ENCODE measurements at regions not wholly inside any gene's neighbourhood (a gene's known extent, or its start where the extent isn't known, plus 50 kb on each side); places are given as distances from the start of the nearest gene placed in this dataset.

GRCh38 chr3:4228295-4228694 is 74.9 kb upstream of the SETMAR start:
- no peak for ATAC-seq (ENCODE audit: low read depth)
- Histone ChIP-seq H3K4me3 (ENCODE audit: severe bottlenecking) (no peak overlapping the region), H3K4me1 (ENCODE audit: insufficient read depth, poor library complexity, severe bottlenecking) (no peaks in the 10 kb centered on the region), H3K27ac (ENCODE audit: poor library complexity, severe bottlenecking) (no peak overlapping the region), H3K27me3 (ENCODE audit: insufficient read depth, poor library complexity, severe bottlenecking) (no peaks in the 10 kb centered on the region), H3K36me3 (ENCODE audit: low read depth) (no peaks in the 10 kb centered on the region), H3K9me3 (ENCODE audit: severe bottlenecking) (no peaks in the 10 kb centered on the region)
- no peak for DNase-seq (ENCODE audit: low spot score)
- TF ChIP-seq, protein P1, sequence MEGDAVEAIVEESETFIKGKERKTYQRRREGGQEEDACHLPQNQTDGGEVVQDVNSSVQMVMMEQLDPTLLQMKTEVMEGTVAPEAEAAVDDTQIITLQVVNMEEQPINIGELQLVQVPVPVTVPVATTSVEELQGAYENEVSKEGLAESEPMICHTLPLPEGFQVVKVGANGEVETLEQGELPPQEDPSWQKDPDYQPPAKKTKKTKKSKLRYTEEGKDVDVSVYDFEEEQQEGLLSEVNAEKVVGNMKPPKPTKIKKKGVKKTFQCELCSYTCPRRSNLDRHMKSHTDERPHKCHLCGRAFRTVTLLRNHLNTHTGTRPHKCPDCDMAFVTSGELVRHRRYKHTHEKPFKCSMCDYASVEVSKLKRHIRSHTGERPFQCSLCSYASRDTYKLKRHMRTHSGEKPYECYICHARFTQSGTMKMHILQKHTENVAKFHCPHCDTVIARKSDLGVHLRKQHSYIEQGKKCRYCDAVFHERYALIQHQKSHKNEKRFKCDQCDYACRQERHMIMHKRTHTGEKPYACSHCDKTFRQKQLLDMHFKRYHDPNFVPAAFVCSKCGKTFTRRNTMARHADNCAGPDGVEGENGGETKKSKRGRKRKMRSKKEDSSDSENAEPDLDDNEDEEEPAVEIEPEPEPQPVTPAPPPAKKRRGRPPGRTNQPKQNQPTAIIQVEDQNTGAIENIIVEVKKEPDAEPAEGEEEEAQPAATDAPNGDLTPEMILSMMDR (IDR thresholded peaks at IDR 0.05; ENCODE audit: poor library complexity, severe bottlenecking), result no peak

GRCh38 chr3:4231041-4231440 is 72.1 kb upstream of the SETMAR start:
- TF ChIP-seq, protein P1 (IDR thresholded peaks at IDR 0.05; ENCODE audit: poor library complexity, severe bottlenecking), result no peak
- Histone ChIP-seq H3K4me3 (ENCODE audit: severe bottlenecking) (no peak overlapping the region), H3K27me3 (ENCODE audit: insufficient read depth, poor library complexity, severe bottlenecking) (no peaks in the 10 kb centered on the region), H3K36me3 (ENCODE audit: low read depth) (no peaks in the 10 kb centered on the region), H3K9me3 (ENCODE audit: severe bottlenecking) (no peaks in the 10 kb centered on the region), H3K27ac (ENCODE audit: poor library complexity, severe bottlenecking) (no peak overlapping the region), H3K4me1 (ENCODE audit: insufficient read depth, poor library complexity, severe bottlenecking) (no peaks in the 10 kb centered on the region)
- ATAC-seq (ENCODE audit: low read depth), result no peak
- DNase-seq (ENCODE audit: low spot score), result no peak

DNA sequence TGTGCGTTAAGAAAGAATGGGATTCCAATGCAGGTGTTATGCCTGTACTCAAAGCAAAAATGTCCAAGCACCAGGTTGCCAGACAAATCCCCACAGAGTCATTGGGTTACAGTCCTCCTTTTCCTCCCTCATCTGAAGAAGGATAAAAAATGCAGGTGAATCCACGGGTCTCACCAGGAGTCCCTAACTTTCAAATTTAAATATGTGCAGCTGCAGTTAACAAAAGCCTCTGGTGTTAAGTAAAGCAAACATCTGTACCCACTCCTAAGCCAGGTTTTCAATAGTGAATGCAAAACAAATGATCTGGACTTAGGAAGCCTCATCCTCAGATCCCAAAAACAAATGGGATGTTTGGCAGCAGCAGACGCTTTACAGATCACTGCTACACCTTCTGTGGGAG is 70.4 kb upstream of the SETMAR start:
- DNase-seq (ENCODE audit: low spot score) (no peak), ATAC-seq (ENCODE audit: low read depth) (no peak)
- no peak overlapping the region for H3K4me3 ChIP-seq (ENCODE audit: severe bottlenecking)
- H3K36me3 ChIP-seq (ENCODE audit: low read depth), result no peaks in the 10 kb centered on the region
- H3K27me3 ChIP-seq (ENCODE audit: insufficient read depth, poor library complexity, severe bottlenecking), result no peaks in the 10 kb centered on the region
- H3K4me1 ChIP-seq (ENCODE audit: insufficient read depth, poor library complexity, severe bottlenecking), result no peaks in the 10 kb centered on the region
- no peak overlapping the region for H3K27ac ChIP-seq (ENCODE audit: poor library complexity, severe bottlenecking)
- no peaks in the 10 kb centered on the region for H3K9me3 ChIP-seq (ENCODE audit: severe bottlenecking)
- TF ChIP-seq, protein P1 (IDR thresholded peaks at IDR 0.05; ENCODE audit: poor library complexity, severe bottlenecking), result no peak

- Histone ChIP-seq H3K4me1 (ENCODE audit: insufficient read depth, poor library complexity, severe bottlenecking) (no peaks in the 10 kb centered on the region), H3K27me3 (ENCODE audit: insufficient read depth, poor library complexity, severe bottlenecking) (no peaks in the 10 kb centered on the region), H3K36me3 (ENCODE audit: low read depth) (no peaks in the 10 kb centered on the region), H3K27ac (ENCODE audit: poor library complexity, severe bottlenecking) (no peak overlapping the region), H3K4me3 (ENCODE audit: severe bottlenecking) (no peak overlapping the region), H3K9me3 (ENCODE audit: severe bottlenecking) (no peaks in the 10 kb centered on the region)
- DNase-seq (ENCODE audit: low spot score) (no peak), ATAC-seq (ENCODE audit: low read depth) (no peak)
- TF ChIP-seq, protein P1 (IDR thresholded peaks at IDR 0.05; ENCODE audit: poor library complexity, severe bottlenecking), result no peak
Measured at GRCh38 chr3:4233488-4233887, 69.7 kb upstream of the SETMAR start.

- H3K4me1 ChIP-seq (ENCODE audit: insufficient read depth, poor library complexity, severe bottlenecking), result no peaks in the 10 kb centered on the region
- DNase-seq (ENCODE audit: low spot score) (no peak), ATAC-seq (ENCODE audit: low read depth) (no peak)
- no peak overlapping the region for H3K4me3 ChIP-seq (ENCODE audit: severe bottlenecking)
- TF ChIP-seq, protein P1 (IDR thresholded peaks at IDR 0.05; ENCODE audit: poor library complexity, severe bottlenecking), result no peak
- H3K9me3 ChIP-seq (ENCODE audit: severe bottlenecking), result no peaks in the 10 kb centered on the region
- no peaks in the 10 kb centered on the region for H3K27me3 ChIP-seq (ENCODE audit: insufficient read depth, poor library complexity, severe bottlenecking)
- no peak overlapping the region for H3K27ac ChIP-seq (ENCODE audit: poor library complexity, severe bottlenecking)
- H3K36me3 ChIP-seq (ENCODE audit: low read depth), result no peaks in the 10 kb centered on the region
Measured at GRCh38 chr3:4234889-4235288, 68.3 kb upstream of the SETMAR start.

Data from RWPE2 (cell line).